HEK293T (cell line): ENCODE measurements at regions not wholly inside any gene's neighbourhood (a gene's known extent, or its start where the extent isn't known, plus 50 kb on each side); places are given as distances from the start of the nearest gene placed in this dataset.

Experiments used
- CTBP1 ChIP-seq: fragments of 450-650 bp; IDR thresholded peaks from 2 replicates; pipeline ENCODE4 v1.6.1; 2016; ENCODE audit warnings: borderline replicate concordance
- ELF4 ChIP-seq: fragments of 450-650 bp; IDR thresholded peaks from 2 replicates; pipeline ENCODE4 v1.6.1; 2017; ENCODE audit warnings: antibody characterized with exemption
- FOXA1 ChIP-seq: fragments of 450-650 bp; IDR thresholded peaks from 2 replicates; pipeline ENCODE4 v1.6.1; 2016; ENCODE audit warnings: mild to moderate bottlenecking
- FOXM1 ChIP-seq: fragments of 450-650 bp; IDR thresholded peaks from 2 replicates; pipeline ENCODE4 v1.6.1; 2017; ENCODE audit warnings: mild to moderate bottlenecking, borderline replicate concordance
- L3MBTL2 ChIP-seq: fragments of 450-650 bp; conservative IDR thresholded peaks from 2 replicates; pipeline ENCODE4 v1.6.1; 2016; ENCODE audit warnings: mild to moderate bottlenecking
- NFRKB ChIP-seq: fragments of 450-650 bp; IDR thresholded peaks from 2 replicates; pipeline ENCODE4 v1.6.1; 2016; ENCODE audit warnings: mild to moderate bottlenecking, moderate library complexity
- TARDBP ChIP-seq: fragments of 450-650 bp; IDR thresholded peaks from 2 replicates; pipeline ENCODE4 v1.6.1; 2016
- ZNF384 ChIP-seq: fragments of 450-650 bp; IDR thresholded peaks from 2 replicates; pipeline ENCODE4 v1.6.1; 2016

- TF ChIP-seq FOXM1 (no peak), ZNF384 (no peak), CTBP1 (no peak), L3MBTL2 (no peak), FOXA1 (no peak), NFRKB (no peak), ELF4 (no peak), TARDBP (no peak)
Measured at GRCh38 chr2:65850695-65851094, 418.3 kb upstream of the SPRED2 start.
